ENCODE measurements at regions not wholly inside any gene's neighbourhood (a gene's known extent, or its start where the extent isn't known, plus 50 kb on each side); places are given as distances from the start of the nearest gene placed in this dataset.

- TF ChIP-seq, protein P1, sequence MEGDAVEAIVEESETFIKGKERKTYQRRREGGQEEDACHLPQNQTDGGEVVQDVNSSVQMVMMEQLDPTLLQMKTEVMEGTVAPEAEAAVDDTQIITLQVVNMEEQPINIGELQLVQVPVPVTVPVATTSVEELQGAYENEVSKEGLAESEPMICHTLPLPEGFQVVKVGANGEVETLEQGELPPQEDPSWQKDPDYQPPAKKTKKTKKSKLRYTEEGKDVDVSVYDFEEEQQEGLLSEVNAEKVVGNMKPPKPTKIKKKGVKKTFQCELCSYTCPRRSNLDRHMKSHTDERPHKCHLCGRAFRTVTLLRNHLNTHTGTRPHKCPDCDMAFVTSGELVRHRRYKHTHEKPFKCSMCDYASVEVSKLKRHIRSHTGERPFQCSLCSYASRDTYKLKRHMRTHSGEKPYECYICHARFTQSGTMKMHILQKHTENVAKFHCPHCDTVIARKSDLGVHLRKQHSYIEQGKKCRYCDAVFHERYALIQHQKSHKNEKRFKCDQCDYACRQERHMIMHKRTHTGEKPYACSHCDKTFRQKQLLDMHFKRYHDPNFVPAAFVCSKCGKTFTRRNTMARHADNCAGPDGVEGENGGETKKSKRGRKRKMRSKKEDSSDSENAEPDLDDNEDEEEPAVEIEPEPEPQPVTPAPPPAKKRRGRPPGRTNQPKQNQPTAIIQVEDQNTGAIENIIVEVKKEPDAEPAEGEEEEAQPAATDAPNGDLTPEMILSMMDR (IDR thresholded peaks at IDR 0.05; ENCODE audit: insufficient read depth, low read depth, low read length, missing control alignments), result no peak
- no peak for DNase-seq (ENCODE audit: low read depth)
- H3K4me3 ChIP-seq (ENCODE audit: low read depth, low read length), result no peak overlapping the region
These were observed 620.0 kb upstream of the ZNF385D start for GRCh38 chr3:22371036-22371435.

DNA sequence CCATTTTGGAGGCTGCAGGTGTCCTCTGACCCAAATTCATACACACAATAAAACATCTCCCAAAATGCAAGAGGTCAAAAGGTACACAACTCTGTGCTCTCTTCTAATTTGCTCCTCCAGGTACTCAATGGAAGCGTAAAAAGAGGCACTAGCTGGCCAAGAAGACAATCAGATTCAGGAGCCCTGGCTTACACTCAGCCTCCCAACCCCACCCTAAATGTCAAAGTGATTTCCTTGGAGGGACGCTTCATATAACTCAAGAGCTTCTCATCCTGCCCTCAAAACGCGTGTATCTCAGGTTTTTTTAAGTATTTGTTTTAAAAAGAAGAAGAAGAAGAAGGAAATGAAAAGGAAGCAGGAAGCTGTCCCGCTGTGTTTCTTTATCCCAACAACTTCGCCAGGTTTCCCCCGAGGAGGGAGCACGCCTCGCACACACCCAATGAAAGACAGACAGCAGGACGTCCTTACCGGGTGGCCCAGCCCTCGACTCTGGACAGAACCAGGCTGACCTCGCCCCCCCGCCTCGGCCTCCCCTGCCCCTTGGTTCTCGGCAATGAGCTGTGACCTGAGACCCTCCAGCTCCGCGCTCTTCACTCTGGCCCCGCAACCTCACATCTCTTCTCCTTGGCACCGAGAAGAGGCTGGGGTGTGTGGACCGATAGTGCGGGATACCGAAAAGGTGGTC, 620.7 kb upstream of the ZNF385D start:
- TF ChIP-seq, protein P1 (IDR thresholded peaks at IDR 0.05; ENCODE audit: insufficient read depth, low read depth, low read length, missing control alignments), result no peak
- DNase-seq (ENCODE audit: low read depth), result no peak
- H3K4me3 ChIP-seq (ENCODE audit: low read depth, low read length), result no peak overlapping the region

DNA sequence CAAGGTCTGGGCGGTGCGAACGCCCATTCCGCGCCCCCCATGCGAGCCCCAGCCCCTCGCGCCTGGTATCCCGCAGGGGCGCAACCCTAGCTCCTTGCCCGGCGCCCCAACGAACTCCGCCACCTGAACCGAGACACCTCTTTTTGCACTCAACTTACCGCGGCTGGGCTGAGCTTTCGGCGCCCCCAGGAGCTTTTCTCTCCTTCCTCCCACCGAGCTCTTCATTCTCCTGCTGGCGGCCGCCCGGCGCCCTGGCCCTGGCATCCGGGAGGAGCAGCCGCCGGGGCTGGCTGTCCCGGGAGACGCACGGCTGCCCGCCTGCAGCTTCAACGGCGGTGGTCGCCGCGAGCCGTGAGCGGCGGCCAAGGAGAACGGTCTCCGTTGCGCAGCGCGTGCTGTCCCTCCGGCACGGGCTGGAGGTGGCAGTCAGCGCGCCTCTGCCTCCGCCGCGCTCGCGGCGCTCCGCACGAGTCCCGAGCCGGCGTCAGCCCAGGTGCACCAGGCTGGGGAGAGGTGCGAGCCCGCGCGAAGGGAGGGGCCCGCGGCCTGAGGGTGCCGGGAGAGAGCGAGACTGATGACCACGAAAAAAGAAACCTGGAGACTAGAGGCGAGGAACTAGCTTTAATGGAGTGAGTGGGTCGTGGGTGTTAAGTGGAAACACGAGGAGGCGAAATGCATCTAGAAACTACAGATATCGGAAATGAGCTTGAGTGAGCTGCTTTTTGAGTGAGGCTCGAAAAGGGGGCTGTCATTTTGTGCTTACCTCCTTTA, 621.5 kb upstream of the ZNF385D start:
- no peak for DNase-seq (ENCODE audit: low read depth)
- TF ChIP-seq, protein P1 (IDR thresholded peaks at IDR 0.05; ENCODE audit: insufficient read depth, low read depth, low read length, missing control alignments), result no peak
- no peak overlapping the region for H3K4me3 ChIP-seq (ENCODE audit: low read depth, low read length)

DNA sequence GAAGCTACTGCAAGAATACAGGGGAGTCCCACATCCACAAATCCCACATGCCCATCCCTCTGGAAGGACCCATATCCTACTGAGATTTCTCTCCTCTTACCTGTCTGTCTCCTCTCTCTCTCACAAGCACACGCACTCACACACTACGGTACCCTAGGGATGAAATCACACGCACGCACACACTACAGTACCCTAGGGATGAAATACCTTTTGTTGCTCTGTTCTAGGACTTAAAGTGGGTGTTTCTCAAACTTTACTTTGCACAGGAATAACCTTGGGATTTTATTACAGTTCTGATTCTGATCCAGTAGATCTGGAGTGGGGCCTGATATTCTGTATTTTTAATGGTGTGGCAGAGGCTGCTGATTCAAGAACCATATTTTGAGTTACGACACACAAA, 622.2 kb upstream of the ZNF385D start:
- no peak for DNase-seq (ENCODE audit: low read depth)
- TF ChIP-seq, protein P1 (IDR thresholded peaks at IDR 0.05; ENCODE audit: insufficient read depth, low read depth, low read length, missing control alignments), result no peak
- H3K4me3 ChIP-seq (ENCODE audit: low read depth, low read length), result no peak overlapping the region

DNA sequence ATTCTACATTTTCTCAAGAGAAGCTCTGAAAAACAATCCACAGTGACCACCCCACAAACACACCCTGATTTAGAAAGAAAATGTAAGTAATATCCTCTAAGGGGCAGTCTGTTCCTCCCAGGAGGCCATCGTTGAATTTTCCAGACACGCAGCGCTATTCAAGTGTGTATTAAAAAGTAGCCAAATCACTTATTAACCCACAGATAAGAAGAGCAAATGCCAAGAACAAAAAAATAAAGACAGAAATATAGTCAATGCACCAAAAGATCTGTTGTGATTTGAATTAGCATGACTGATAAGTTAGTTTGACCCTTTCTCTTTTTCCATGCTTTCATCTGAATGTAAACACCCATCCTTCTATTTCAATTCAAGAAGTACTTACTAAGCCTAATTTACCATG, 622.8 kb upstream of the ZNF385D start:
- TF ChIP-seq, protein P1 (IDR thresholded peaks at IDR 0.05; ENCODE audit: insufficient read depth, low read depth, low read length, missing control alignments), result no peak
- no peak overlapping the region for H3K4me3 ChIP-seq (ENCODE audit: low read depth, low read length)
- DNase-seq (ENCODE audit: low read depth), result no peak

DNA sequence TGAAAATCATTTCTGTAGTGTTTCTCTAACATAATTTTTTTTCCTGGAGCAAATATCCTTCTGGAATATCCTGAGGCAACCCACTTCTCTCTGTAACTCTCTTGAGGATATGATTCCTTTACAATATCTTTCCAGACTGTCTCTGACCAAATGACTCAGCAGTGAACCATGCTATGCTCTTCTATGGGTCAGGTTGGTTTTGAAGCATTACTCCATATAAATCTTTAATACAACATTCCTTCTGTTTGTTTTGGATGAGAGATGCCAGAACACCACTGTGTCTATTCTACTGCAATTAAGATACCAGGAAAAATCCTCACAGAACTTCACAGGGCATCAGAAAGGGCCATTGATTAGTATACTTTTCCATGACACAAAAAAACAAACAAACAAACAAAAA, 626.4 kb upstream of the ZNF385D start:
- H3K4me3 ChIP-seq (ENCODE audit: low read depth, low read length), result no peak overlapping the region
- TF ChIP-seq, protein P1 (IDR thresholded peaks at IDR 0.05; ENCODE audit: insufficient read depth, low read depth, low read length, missing control alignments), result no peak
- DNase-seq (ENCODE audit: low read depth), result no peak
